ENCODE measurements at regions not wholly inside any gene's neighbourhood (a gene's known extent, or its start where the extent isn't known, plus 50 kb on each side); places are given as distances from the start of the nearest gene placed in this dataset.

DNA sequence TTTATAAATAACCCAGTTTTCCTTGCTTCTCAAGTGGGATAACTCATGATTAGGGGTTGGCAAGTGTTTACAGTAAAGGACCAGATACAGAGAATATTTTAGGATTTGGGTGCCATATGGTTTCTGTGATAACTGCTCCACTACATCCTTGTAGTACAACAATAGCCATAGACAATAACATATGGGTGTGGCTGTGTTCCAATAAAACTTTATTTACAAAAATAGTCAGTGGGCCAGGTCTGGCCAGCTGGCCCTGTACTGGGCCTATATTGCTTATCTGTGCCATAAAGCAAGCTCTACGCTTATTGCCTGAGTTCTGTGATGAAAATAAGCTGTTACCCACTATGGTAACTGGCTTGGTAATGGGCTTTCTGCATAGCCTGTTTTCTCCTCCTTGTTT, 386.5 kb upstream of the RBFOX1 start:
- Histone ChIP-seq H3K4me3 (ENCODE audit: low read depth, low read length, poor library complexity, severe bottlenecking) (no peak overlapping the region), H3K4me2 (ENCODE audit: low read length) (no peak overlapping the region), H3K27ac (ENCODE audit: low read depth, low read length, poor library complexity, severe bottlenecking) (no peak overlapping the region), H4K20me1 (ENCODE audit: insufficient read depth, low read length) (no peaks in the 10 kb centered on the region), H3K36me3 (ENCODE audit: insufficient read depth, low read length) (no peaks in the 10 kb centered on the region), H2AFZ (ENCODE audit: low read length) (no peak overlapping the region), H3K9me3 (ENCODE audit: low read length) (no peaks in the 10 kb centered on the region), H3K4me1 (ENCODE audit: insufficient read depth, low read length, poor library complexity, severe bottlenecking) (no peaks in the 10 kb centered on the region), H3K79me2 (ENCODE audit: insufficient read depth, low read depth, low read length) (no peaks in the 10 kb centered on the region), H3K9me2 (ENCODE audit: insufficient read depth, low read length) (no peaks in the 10 kb centered on the region)
- ChIA-PET POLR2A (no interaction called here), CTCF (ENCODE audit: unreplicated experiment) (no interaction called here)
- intact Hi-C loops (cut with micrococcal nuclease; ENCODE audit: unreplicated experiment), result no loop called here
- no TSS peak for BruUV-seq (replicated peaks)
- no peak for DNase-seq (ENCODE audit: low spot score)
- TF ChIP-seq CTCF (conservative IDR thresholded peaks at IDR 0.05; ENCODE audit: low read length), result no peak
- no peak for TF ChIP-seq EZH2phosphoT487 (IDR thresholded peaks at IDR 0.05; ENCODE audit: borderline replicate concordance, low read depth, low read length)

DNA sequence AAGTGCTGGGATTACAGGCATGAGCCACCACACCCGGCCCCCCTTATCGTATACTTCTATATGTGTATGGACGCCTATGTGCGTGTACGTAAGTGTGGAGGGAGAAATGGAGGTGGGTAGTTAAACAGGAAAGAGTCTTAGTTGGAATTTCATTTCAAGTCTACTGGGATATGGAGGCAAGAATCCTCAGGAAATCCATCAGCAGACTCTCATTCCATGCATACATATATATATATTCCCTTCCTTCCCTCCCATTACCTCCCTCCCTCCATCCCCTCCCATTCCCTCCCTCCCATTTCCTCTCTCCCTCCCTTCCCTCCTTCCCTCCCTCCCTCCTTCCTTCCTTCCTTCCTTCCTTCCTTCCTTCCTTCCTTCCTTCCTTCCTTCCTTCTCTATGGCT, 391.7 kb upstream of the RBFOX1 start:
- H3K79me2 ChIP-seq (ENCODE audit: insufficient read depth, low read depth, low read length), result no peaks in the 10 kb centered on the region
- BruUV-seq (replicated peaks), result no TSS peak
- no peak overlapping the region for H3K4me3 ChIP-seq (ENCODE audit: low read depth, low read length, poor library complexity, severe bottlenecking)
- no peaks in the 10 kb centered on the region for H3K36me3 ChIP-seq (ENCODE audit: insufficient read depth, low read length)
- no peaks in the 10 kb centered on the region for H3K4me1 ChIP-seq (ENCODE audit: insufficient read depth, low read length, poor library complexity, severe bottlenecking)
- no peak overlapping the region for H3K4me2 ChIP-seq (ENCODE audit: low read length)
- ChIA-PET POLR2A (no interaction called here), CTCF (ENCODE audit: unreplicated experiment) (no interaction called here)
- H3K27ac ChIP-seq (ENCODE audit: low read depth, low read length, poor library complexity, severe bottlenecking), result no peak overlapping the region
- H3K9me3 ChIP-seq (ENCODE audit: low read length), result no peaks in the 10 kb centered on the region
- no peak for TF ChIP-seq EZH2phosphoT487 (IDR thresholded peaks at IDR 0.05; ENCODE audit: borderline replicate concordance, low read depth, low read length)
- TF ChIP-seq CTCF (conservative IDR thresholded peaks at IDR 0.05; ENCODE audit: low read length), result no peak
- DNase-seq (ENCODE audit: low spot score), result no peak
- no peak overlapping the region for H2AFZ ChIP-seq (ENCODE audit: low read length)
- H3K9me2 ChIP-seq (ENCODE audit: insufficient read depth, low read length), result no peaks in the 10 kb centered on the region
- no peaks in the 10 kb centered on the region for H4K20me1 ChIP-seq (ENCODE audit: insufficient read depth, low read length)
- intact Hi-C loops (cut with micrococcal nuclease; ENCODE audit: unreplicated experiment), result no loop called here

DNA sequence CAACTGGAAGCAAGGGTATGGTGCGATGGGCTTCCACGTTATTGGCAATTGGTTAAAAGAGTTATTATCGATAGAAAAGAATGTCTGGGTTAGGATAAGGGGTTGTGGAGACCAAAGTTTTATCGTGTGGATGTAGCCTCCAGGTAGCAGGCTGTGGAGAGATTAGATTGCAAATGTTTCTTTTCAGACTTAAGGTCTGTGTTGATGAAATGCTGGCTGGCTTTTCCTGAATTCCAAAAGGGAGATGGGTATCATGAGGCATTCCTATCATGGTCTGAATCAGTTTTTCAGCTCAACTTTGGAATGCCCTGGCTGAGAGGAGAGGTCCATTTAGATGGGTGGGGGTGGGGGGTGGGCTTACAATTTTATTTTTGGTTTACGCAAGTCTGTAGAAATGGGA, 395.0 kb upstream of the RBFOX1 start:
- DNase-seq (ENCODE audit: low spot score), result no peak
- Histone ChIP-seq H4K20me1 (ENCODE audit: insufficient read depth, low read length) (no peaks in the 10 kb centered on the region), H3K9me3 (ENCODE audit: low read length) (no peaks in the 10 kb centered on the region), H3K4me2 (ENCODE audit: low read length) (no peak overlapping the region), H3K79me2 (ENCODE audit: insufficient read depth, low read depth, low read length) (no peaks in the 10 kb centered on the region), H2AFZ (ENCODE audit: low read length) (no peak overlapping the region), H3K27ac (ENCODE audit: low read depth, low read length, poor library complexity, severe bottlenecking) (no peak overlapping the region), H3K9me2 (ENCODE audit: insufficient read depth, low read length) (no peaks in the 10 kb centered on the region), H3K36me3 (ENCODE audit: insufficient read depth, low read length) (no peaks in the 10 kb centered on the region), H3K4me3 (ENCODE audit: low read depth, low read length, poor library complexity, severe bottlenecking) (no peak overlapping the region), H3K4me1 (ENCODE audit: insufficient read depth, low read length, poor library complexity, severe bottlenecking) (no peaks in the 10 kb centered on the region)
- ChIA-PET CTCF (ENCODE audit: unreplicated experiment) (no interaction called here), POLR2A (no interaction called here)
- no TSS peak for BruUV-seq (replicated peaks)
- TF ChIP-seq EZH2phosphoT487 (IDR thresholded peaks at IDR 0.05; ENCODE audit: borderline replicate concordance, low read depth, low read length), result no peak
- TF ChIP-seq CTCF (conservative IDR thresholded peaks at IDR 0.05; ENCODE audit: low read length), result no peak
- intact Hi-C loops (cut with micrococcal nuclease; ENCODE audit: unreplicated experiment), result no loop called here
